Right lobe of liver (tissue), 4 donors: ENCODE measurements at regions not wholly inside any gene's neighbourhood (a gene's known extent, or its start where the extent isn't known, plus 50 kb on each side); places are given as distances from the start of the nearest gene placed in this dataset.
"Not testable (repeated sequence)": the region's sequence is repeated elsewhere in the genome, so short reads cannot be mapped to it uniquely, and the experiment has no call there.

Source experiments
- POLR2A ChIP-seq: fragments of 450-650 bp; IDR thresholded peaks from one replicate; pipeline ENCODE4 v1.6.1; 2017; ENCODE audit warnings: antibody characterized with exemption, mild to moderate bottlenecking
- TF ChIP-seq, protein P1 (sequence below), 4 donors: fragments of 200-600 bp in 3 of 4; fragments of 450-650 bp in 1 of 4; IDR thresholded peaks; one replicate each; pipeline versions ENCODE4 v1.5.1 to v1.8.0; 2016 to 2022; ENCODE audit warnings: antibody characterized with exemption in 4 of 4, mild to moderate bottlenecking in 2 of 4
- donor health status: DM: no; HTN: no; CAD: no.
- donor health status: DM: no; HTN: no; CAD: no.
- donor health status: DM: no; HTN: yes; CAD: no.

- TF ChIP-seq, protein P1, sequence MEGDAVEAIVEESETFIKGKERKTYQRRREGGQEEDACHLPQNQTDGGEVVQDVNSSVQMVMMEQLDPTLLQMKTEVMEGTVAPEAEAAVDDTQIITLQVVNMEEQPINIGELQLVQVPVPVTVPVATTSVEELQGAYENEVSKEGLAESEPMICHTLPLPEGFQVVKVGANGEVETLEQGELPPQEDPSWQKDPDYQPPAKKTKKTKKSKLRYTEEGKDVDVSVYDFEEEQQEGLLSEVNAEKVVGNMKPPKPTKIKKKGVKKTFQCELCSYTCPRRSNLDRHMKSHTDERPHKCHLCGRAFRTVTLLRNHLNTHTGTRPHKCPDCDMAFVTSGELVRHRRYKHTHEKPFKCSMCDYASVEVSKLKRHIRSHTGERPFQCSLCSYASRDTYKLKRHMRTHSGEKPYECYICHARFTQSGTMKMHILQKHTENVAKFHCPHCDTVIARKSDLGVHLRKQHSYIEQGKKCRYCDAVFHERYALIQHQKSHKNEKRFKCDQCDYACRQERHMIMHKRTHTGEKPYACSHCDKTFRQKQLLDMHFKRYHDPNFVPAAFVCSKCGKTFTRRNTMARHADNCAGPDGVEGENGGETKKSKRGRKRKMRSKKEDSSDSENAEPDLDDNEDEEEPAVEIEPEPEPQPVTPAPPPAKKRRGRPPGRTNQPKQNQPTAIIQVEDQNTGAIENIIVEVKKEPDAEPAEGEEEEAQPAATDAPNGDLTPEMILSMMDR (IDR thresholded peaks at IDR 0.05) = not testable (repeated sequence)
- not testable (repeated sequence) for TF ChIP-seq POLR2A
Measured at GRCh38 chr14:106425150-106425549, 898.8 kb downstream of the TMEM121 start.
